HEK293 (cell line): ENCODE measurements at regions not wholly inside any gene's neighbourhood (a gene's known extent, or its start where the extent isn't known, plus 50 kb on each side); places are given as distances from the start of the nearest gene placed in this dataset.

Experiments
- CTCF ChIA-PET: fragments of 350-600 bp; formaldehyde crosslinking; extraction: SDS; loops from one replicate; lab custom pipeline; 2021; ENCODE audit warnings: antibody characterized with exemption; lab: Yijun Ruan, JAX
- POLR2A ChIA-PET: fragments of 300-600 bp; formaldehyde crosslinking; extraction: SDS; loops from one replicate; lab custom pipeline; 2020; ENCODE audit warnings: antibody characterized with exemption, inconsistent platforms; lab: Yijun Ruan, JAX
- H3K27ac ChIP-seq: fragments of 200-500 bp; sonication (Bioruptor generic); 2 replicates; pipeline ENCODE4 v1.5.1; 2014; ENCODE audit warnings: low read depth, low read length, control low read depth, inconsistent platforms; ENCODE audit errors: extremely low read depth
- H3K36me3 ChIP-seq, 2 experiments: fragments of 200-500 bp in 1 of 2; sonication (Bioruptor generic) in 1 of 2; 1 replicate in 1 of 2; 2 replicates in 1 of 2; pipeline ENCODE4 v1.5.1; 2014 to 2017; ENCODE audit warnings: inconsistent platforms in 2 of 2, low read length in 2 of 2; ENCODE audit not compliant: control insufficient read depth in 2 of 2, insufficient read depth in 1 of 2
- H3K4me1 ChIP-seq: fragments of 200-500 bp; sonication (Bioruptor generic); 2 replicates; pipeline ENCODE4 v1.5.1; 2014; ENCODE audit warnings: mild to moderate bottlenecking, low read length, inconsistent platforms; ENCODE audit not compliant: control insufficient read depth, insufficient read depth
- H3K4me3 ChIP-seq: 2 replicates; pipeline ENCODE4 v1.5.1; 2011; ENCODE audit warnings: low read depth, mild to moderate bottlenecking, control low read depth, low read length, moderate library complexity
- H3K9me3 ChIP-seq: fragments of 200-500 bp; sonication (Bioruptor generic); 2 replicates; pipeline ENCODE4 v1.5.1; 2014; ENCODE audit warnings: low read depth, low read length, inconsistent platforms; ENCODE audit not compliant: control insufficient read depth, insufficient read depth
- PRDM1 ChIP-seq: fragments of 450-650 bp; formaldehyde crosslinking; IDR thresholded peaks from 2 replicates; pipeline ENCODE4; 2016; ENCODE audit warnings: missing biosample characterization, missing genetic modification characterization
- RBAK ChIP-seq: fragments of 450-650 bp; formaldehyde crosslinking; IDR thresholded peaks from 2 replicates; pipeline ENCODE4 v1.5.1; 2016; ENCODE audit warnings: missing biosample characterization, missing genetic modification characterization
- ZBTB20 ChIP-seq: fragments of 450-650 bp; formaldehyde crosslinking; IDR thresholded peaks from 2 replicates; pipeline ENCODE4 v1.5.1; 2016; ENCODE audit warnings: missing biosample characterization, missing genetic modification characterization
- ZBTB44 ChIP-seq: fragments of 450-650 bp; IDR thresholded peaks from 2 replicates; pipeline ENCODE4 v1.5.1; 2018; ENCODE audit warnings: missing biosample characterization, mild to moderate bottlenecking, missing genetic modification characterization
- ZBTB6 ChIP-seq: fragments of 450-650 bp; formaldehyde crosslinking; IDR thresholded peaks from 2 replicates; pipeline ENCODE4 v1.5.1; 2017; ENCODE audit warnings: missing biosample characterization, missing genetic modification characterization
- ZNF133 ChIP-seq: fragments of 450-650 bp; formaldehyde crosslinking; IDR thresholded peaks from 2 replicates; pipeline ENCODE4 v1.5.1; 2016; ENCODE audit warnings: missing biosample characterization, missing genetic modification characterization
- ZNF157 ChIP-seq: fragments of 450-650 bp; formaldehyde crosslinking; IDR thresholded peaks from 2 replicates; pipeline ENCODE4 v1.5.1; 2016; ENCODE audit warnings: missing biosample characterization, missing genetic modification characterization
- ZNF202 ChIP-seq: fragments of 450-650 bp; formaldehyde crosslinking; IDR thresholded peaks from 2 replicates; pipeline ENCODE4 v1.5.1; 2016; ENCODE audit warnings: missing biosample characterization, missing genetic modification characterization, borderline replicate concordance
- ZNF26 ChIP-seq: fragments of 450-650 bp; formaldehyde crosslinking; IDR thresholded peaks from 2 replicates; pipeline ENCODE4 v1.5.1; 2016; ENCODE audit warnings: missing biosample characterization, missing genetic modification characterization
- ZNF302 ChIP-seq: fragments of 450-650 bp; formaldehyde crosslinking; IDR thresholded peaks from 2 replicates; pipeline ENCODE4 v1.5.1; 2016; ENCODE audit warnings: missing biosample characterization, missing genetic modification characterization, low read depth
- ZNF324 ChIP-seq: fragments of 450-650 bp; formaldehyde crosslinking; IDR thresholded peaks from 2 replicates; pipeline ENCODE4 v1.5.1; 2016; ENCODE audit warnings: missing biosample characterization, missing genetic modification characterization
- ZNF362 ChIP-seq: fragments of 450-650 bp; formaldehyde crosslinking; IDR thresholded peaks from 2 replicates; pipeline ENCODE4 v1.5.1; 2016; ENCODE audit warnings: missing biosample characterization, missing genetic modification characterization
- ZNF416 ChIP-seq: fragments of 450-650 bp; formaldehyde crosslinking; IDR thresholded peaks from 2 replicates; pipeline ENCODE4 v1.5.1; 2016; ENCODE audit warnings: missing biosample characterization, missing genetic modification characterization
- ZNF449 ChIP-seq: fragments of 450-650 bp; formaldehyde crosslinking; IDR thresholded peaks from 2 replicates; pipeline ENCODE4 v1.5.1; 2017; ENCODE audit warnings: missing biosample characterization, mild to moderate bottlenecking, missing genetic modification characterization, moderate library complexity
- ZNF560 ChIP-seq: fragments of 450-650 bp; formaldehyde crosslinking; IDR thresholded peaks from 2 replicates; pipeline ENCODE4 v1.5.1; 2017; ENCODE audit warnings: missing biosample characterization, missing genetic modification characterization, borderline replicate concordance
- ZNF610 ChIP-seq: fragments of 450-650 bp; formaldehyde crosslinking; IDR thresholded peaks from 2 replicates; pipeline ENCODE4 v1.5.1; 2016; ENCODE audit warnings: missing biosample characterization, missing genetic modification characterization, borderline replicate concordance
- ZNF626 ChIP-seq: fragments of 450-650 bp; sonication (Bioruptor Pico); formaldehyde crosslinking; IDR thresholded peaks from 2 replicates; pipeline ENCODE4 v1.5.1; 2018; ENCODE audit warnings: missing biosample characterization, missing genetic modification characterization, inconsistent platforms
- ZNF629 ChIP-seq: fragments of 450-650 bp; formaldehyde crosslinking; IDR thresholded peaks from 2 replicates; pipeline ENCODE4 v1.5.1; 2017; ENCODE audit warnings: missing biosample characterization, missing genetic modification characterization
- ZNF654 ChIP-seq: fragments of 450-650 bp; formaldehyde crosslinking; IDR thresholded peaks from 2 replicates; pipeline ENCODE4 v1.5.1; 2016; ENCODE audit warnings: low read depth, missing biosample characterization, missing genetic modification characterization
- ZNF664 ChIP-seq: fragments of 450-650 bp; formaldehyde crosslinking; IDR thresholded peaks from 2 replicates; pipeline ENCODE4 v1.5.1; 2016; ENCODE audit warnings: missing biosample characterization, missing genetic modification characterization
- ZNF670 ChIP-seq: fragments of 450-650 bp; formaldehyde crosslinking; IDR thresholded peaks from 2 replicates; pipeline ENCODE4 v1.5.1; 2016; ENCODE audit warnings: missing biosample characterization, missing genetic modification characterization, low read depth
- ZNF707 ChIP-seq: fragments of 450-650 bp; formaldehyde crosslinking; IDR thresholded peaks from 2 replicates; pipeline ENCODE4 v1.5.1; 2016; ENCODE audit warnings: missing biosample characterization, missing genetic modification characterization
- ZNF830 ChIP-seq: fragments of 450-650 bp; IDR thresholded peaks from 2 replicates; pipeline ENCODE4 v1.5.0; 2018; ENCODE audit warnings: missing biosample characterization, missing genetic modification characterization, low read depth, mild to moderate bottlenecking, moderate library complexity

- TF ChIP-seq PRDM1 (tag by site-specific recombination): no peak
- no peak for TF ChIP-seq ZNF324 (tag by site-specific recombination)
- no peak for TF ChIP-seq ZNF133 (tag by site-specific recombination)
- no peak for TF ChIP-seq RBAK
Observed at GRCh38 chr16:73308771-73309170, 260.8 kb upstream of the ZFHX3 start (continued).

- ChIA-PET CTCF (interaction anchor here (0.8 kb wide), 1 partner anchor 968 kb away, joined by 4 read pairs; no protein-coding TSS in a partner anchor), POLR2A (no interaction called here)
- Histone ChIP-seq H3K27ac (no peak overlapping the region), H3K36me3 (no peaks in the 10 kb centered on the region), H3K9me3 (no peaks in the 10 kb centered on the region), H3K4me1 (peaks cover 5% of the 10 kb centered on the region), H3K4me3 (no peak overlapping the region)
- TF ChIP-seq ZBTB20 (tag by site-specific recombination) (no peak), ZNF664 (tag by site-specific recombination) (no peak), ZNF202 (tag by site-specific recombination) (no peak), ZNF560 (tag by site-specific recombination) (no peak), ZNF626 (no peak), PRDM1 (tag by site-specific recombination) (no peak), ZNF654 (tag by site-specific recombination) (no peak), ZBTB44 (no peak), ZNF629 (tag by site-specific recombination) (no peak), ZNF416 (no peak), ZNF830 (tag by site-specific recombination) (no peak), ZNF449 (no peak), ZNF26 (tag by site-specific recombination) (no peak), ZNF670 (tag by site-specific recombination) (no peak), ZNF362 (tag by site-specific recombination) (no peak), ZBTB6 (tag by site-specific recombination) (no peak), ZNF302 (no peak), ZNF157 (tag by site-specific recombination) (no peak), ZNF707 (tag by site-specific recombination) (no peak), ZNF610 (tag by site-specific recombination) (no peak)
Observed at GRCh38 chr16:73306901-73307413, 259.0 kb upstream of the ZFHX3 start.
